ENCODE measurements at regions not wholly inside any gene's neighbourhood (a gene's known extent, or its start where the extent isn't known, plus 50 kb on each side); places are given as distances from the start of the nearest gene placed in this dataset.
"Not testable (repeated sequence)": the region's sequence is repeated elsewhere in the genome, so short reads cannot be mapped to it uniquely, and the experiment has no call there.

- TF ChIP-seq CTCF (IDR thresholded peaks at IDR 0.05; ENCODE audit: extremely low read depth, insufficient read depth, missing control alignments), result peak; percentile 89
- in situ Hi-C loops (cut with MboI; ENCODE audit: low pct_unique_long_range_greater_than_20kb, low sequenced_read_pairs, unreplicated experiment), result loop anchor here (5.0 to 10.0 kb wide), 2 partner anchors 583 to 630 kb away; no protein-coding TSS in a partner anchor
- peak; percentile 81 for DNase-seq (ENCODE audit: low spot score)
Observed at GRCh38 chr22:22321743-22322611, 77.4 kb downstream of the VPREB1 start.

- no peak for DNase-seq (ENCODE audit: low spot score)
- TF ChIP-seq CTCF (IDR thresholded peaks at IDR 0.05; ENCODE audit: extremely low read depth, insufficient read depth, missing control alignments), result no peak
- in situ Hi-C loops (cut with MboI; ENCODE audit: low pct_unique_long_range_greater_than_20kb, low sequenced_read_pairs, unreplicated experiment), result loop anchor here (5.0 to 10.0 kb wide), 2 partner anchors 582 to 630 kb away; no protein-coding TSS in a partner anchor
Observed at GRCh38 chr22:22322792-22323191, 78.2 kb downstream of the VPREB1 start.

DNA sequence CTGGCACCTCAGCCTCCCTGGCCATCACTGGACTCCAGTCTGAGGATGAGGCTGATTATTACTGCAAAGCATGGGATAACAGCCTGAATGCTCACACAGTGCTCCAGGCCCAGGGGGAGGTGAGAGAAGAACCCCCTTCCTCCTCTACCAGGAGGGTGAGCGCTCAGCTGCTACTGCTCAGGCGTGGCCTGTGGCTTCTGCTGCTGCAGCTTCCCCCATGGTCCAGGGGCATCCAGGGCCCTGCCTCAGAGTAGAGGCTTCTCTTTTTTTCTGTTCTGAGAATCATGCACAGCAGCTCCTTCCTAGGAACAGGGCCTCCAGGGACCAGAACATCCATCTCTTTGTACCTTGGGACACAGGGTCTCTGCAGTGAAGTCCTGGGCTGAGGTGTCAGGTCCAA is 83.1 kb downstream of the VPREB1 start:
- DNase-seq (ENCODE audit: low spot score), result no peak
- in situ Hi-C loops (cut with MboI; ENCODE audit: low pct_unique_long_range_greater_than_20kb, low sequenced_read_pairs, unreplicated experiment), result loop anchor here (10.0 kb wide), 1 partner anchor 577 kb away; no protein-coding TSS in a partner anchor
- TF ChIP-seq CTCF (IDR thresholded peaks at IDR 0.05; ENCODE audit: extremely low read depth, insufficient read depth, missing control alignments), result no peak

- TF ChIP-seq CTCF (IDR thresholded peaks at IDR 0.05; ENCODE audit: extremely low read depth, insufficient read depth, missing control alignments), result no peak
- in situ Hi-C loops (cut with MboI; ENCODE audit: low pct_unique_long_range_greater_than_20kb, low sequenced_read_pairs, unreplicated experiment), result loop anchor here (10.0 kb wide), 1 partner anchor 575 kb away; no protein-coding TSS in a partner anchor
- DNase-seq (ENCODE audit: low spot score), result no peak
Observed at GRCh38 chr22:22329792-22330191, 85.2 kb downstream of the VPREB1 start.

DNA sequence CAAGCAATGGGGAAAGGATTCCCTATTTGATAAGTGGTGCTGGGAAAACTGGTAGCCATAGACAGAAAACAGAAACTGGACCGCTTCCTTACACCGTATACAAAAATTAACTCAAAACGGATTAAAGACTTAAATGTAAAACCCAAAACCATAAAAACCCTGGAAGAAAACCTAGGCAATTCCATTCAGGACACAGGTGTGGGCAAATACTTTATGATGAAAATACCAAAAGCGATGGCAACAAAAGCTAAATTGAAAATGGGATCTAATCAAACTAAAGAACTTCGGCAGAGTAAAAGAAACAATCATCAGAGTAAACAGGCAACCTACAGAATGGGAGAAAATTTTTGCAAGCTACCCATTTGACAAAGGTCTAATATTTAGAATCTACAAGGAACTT is 91.1 kb downstream of the VPREB1 start:
- DNase-seq (ENCODE audit: low spot score); in situ Hi-C loops (cut with MboI; ENCODE audit: low pct_unique_long_range_greater_than_20kb, low sequenced_read_pairs, unreplicated experiment): not testable (repeated sequence)

DNA sequence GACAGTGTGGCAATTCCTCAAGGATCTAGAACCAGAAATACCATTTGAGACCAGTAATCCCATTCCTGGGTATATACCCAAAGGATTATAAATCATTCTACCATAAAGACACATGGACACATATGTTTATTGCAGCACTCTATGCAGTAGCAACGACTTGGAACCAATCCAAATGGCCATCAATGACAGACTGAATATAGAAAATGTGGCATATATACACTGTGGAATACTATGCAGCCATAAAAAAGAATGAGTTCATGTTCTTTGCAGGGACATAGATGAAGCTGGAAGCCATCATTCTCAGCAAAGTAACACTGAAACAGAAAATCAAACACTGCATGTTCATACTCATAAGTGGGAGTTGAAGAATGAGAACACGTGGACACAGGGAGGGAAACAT is 91.7 kb downstream of the VPREB1 start:
- in situ Hi-C loops (cut with MboI; ENCODE audit: low pct_unique_long_range_greater_than_20kb, low sequenced_read_pairs, unreplicated experiment); DNase-seq (ENCODE audit: low spot score): not testable (repeated sequence)

DNA sequence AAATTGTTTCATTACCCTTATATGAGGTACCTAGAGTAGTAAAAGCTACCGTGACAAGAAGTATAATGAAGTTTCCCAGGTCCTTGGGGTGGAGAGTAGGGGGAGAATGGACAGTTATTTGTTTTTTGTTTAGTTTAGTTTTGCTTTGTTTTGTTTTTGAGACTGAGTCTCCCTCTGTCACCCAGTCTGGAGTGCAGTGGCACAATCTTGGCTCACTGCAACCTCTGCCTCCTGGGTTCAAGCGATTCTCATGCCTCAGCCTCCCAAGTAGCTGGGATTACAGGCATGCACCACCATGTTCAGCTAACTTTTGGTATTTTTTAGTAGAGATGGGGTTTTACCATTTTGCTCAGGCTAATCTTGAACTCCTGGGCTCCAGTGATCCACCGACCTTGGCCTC is 94.2 kb downstream of the VPREB1 start:
- DNase-seq (ENCODE audit: low spot score); in situ Hi-C loops (cut with MboI; ENCODE audit: low pct_unique_long_range_greater_than_20kb, low sequenced_read_pairs, unreplicated experiment): not testable (repeated sequence)

GRCh38 chr22:22341736-22342135 is 97.2 kb downstream of the VPREB1 start:
- in situ Hi-C loops (cut with MboI; ENCODE audit: low pct_unique_long_range_greater_than_20kb, low sequenced_read_pairs, unreplicated experiment), result no loop called here
- no peak for DNase-seq (ENCODE audit: low spot score)
- no peak for TF ChIP-seq CTCF (IDR thresholded peaks at IDR 0.05; ENCODE audit: extremely low read depth, insufficient read depth, missing control alignments)
